ENCODE measurements at regions not wholly inside any gene's neighbourhood (a gene's known extent, or its start where the extent isn't known, plus 50 kb on each side); places are given as distances from the start of the nearest gene placed in this dataset.

- Histone ChIP-seq H3K9ac (ENCODE audit: insufficient read depth, low read depth, low read length) (no peak overlapping the region), H3K9me3 (ENCODE audit: low read length) (no peaks in the 10 kb centered on the region), H3K79me2 (ENCODE audit: insufficient read depth, low read length) (no peaks in the 10 kb centered on the region), H4K20me1 (ENCODE audit: insufficient read depth, low read length) (no peaks in the 10 kb centered on the region), H2AFZ (ENCODE audit: low read length) (no peak overlapping the region), H3K4me1 (ENCODE audit: insufficient read depth, low read length) (peaks cover 7% of the 10 kb centered on the region; the same call in 1 of the 2 replicates), H3K27me3 (ENCODE audit: control insufficient read depth in 1 of 2, insufficient read depth in 2 of 2, low read length in 2 of 2) (no peaks in the 10 kb centered on the region; a peak in 1 of 5 replicates), H3K27ac (ENCODE audit: extremely low read length, insufficient read depth, low read length) (no peak overlapping the region), H3K4me2 (ENCODE audit: low read depth, low read length) (no peak overlapping the region), H3K4me3 (replicated peaks in 1 of 3; ENCODE audit: insufficient read depth in 1 of 3, low read depth in 2 of 3, low read length in 3 of 3) (no peak overlapping the region), H3K36me3 (replicated peaks in 1 of 2; ENCODE audit: control insufficient read depth in 1 of 2, insufficient read depth in 2 of 2, low read length in 2 of 2) (no peaks in the 10 kb centered on the region)
- no peak for FAIRE-seq
- 84% methylated on average over 10 of the region's 10 CpGs for WGBS (ENCODE audit: low lambda C conversion rate)
- intact Hi-C loops (cut with micrococcal nuclease; ENCODE audit: unreplicated experiment): no loop called here
- in situ Hi-C loops (cut with HindIII; ENCODE audit: extremely low pct_ligation_motif_present, low pct_unique_long_range_greater_than_20kb): no loop called here
- TF ChIP-seq MLLT10 (CRISPR knock-in tag; IDR thresholded peaks at IDR 0.05) (no peak), GABPB1 (CRISPR knock-in tag; IDR thresholded peaks at IDR 0.05) (no peak), ATF2 (CRISPR knock-in tag; IDR thresholded peaks at IDR 0.05) (no peak), TBP (CRISPR knock-in tag; IDR thresholded peaks at IDR 0.05) (no peak), SALL2 (CRISPR knock-in tag; IDR thresholded peaks at IDR 0.05) (no peak), ZNF10 (CRISPR knock-in tag; IDR thresholded peaks at IDR 0.05; ENCODE audit: borderline replicate concordance, low read depth) (no peak), ZNF782 (CRISPR knock-in tag; IDR thresholded peaks at IDR 0.05; ENCODE audit: borderline replicate concordance) (no peak), ERF (CRISPR knock-in tag; IDR thresholded peaks at IDR 0.05) (no peak)
- ChIA-PET POLR2A (no interaction called here), CTCF (ENCODE audit: low intra/inter-chr PET ratio, low total read pairs) (no interaction called here)
- no TSS peak for BruUV-seq (replicated peaks)
- ATAC-seq: no peak
- no peak for DNase-seq (ENCODE audit: low spot score)
These were observed 429.3 kb upstream of the SOX5 start for GRCh38 chr12:24378548-24379407.

All from HepG2 (cell line).